Memory B cell (primary cell): ENCODE measurements at regions not wholly inside any gene's neighbourhood (a gene's known extent, or its start where the extent isn't known, plus 50 kb on each side); places are given as distances from the start of the nearest gene placed in this dataset.

Experiments
- ATAC-seq: fragments of 150-1000 bp; cut with Tn5 transposase; 2 replicates; pipeline ENCODE4 v1.10.0; 2021; ENCODE audit warnings: low read depth, mild to moderate bottlenecking, moderate library complexity
- DNase-seq, 2 donors: peaks; one replicate each; pipeline ENCODE4 v3.0.0; 2022; ENCODE audit warnings: low spot score in 2 of 2
- H3K27ac Mint-ChIP-seq: one replicate; pipeline ENCODE4 v1.8.0; 2022; ENCODE audit warnings: mild to moderate bottlenecking, moderate library complexity, mixed read lengths
- H3K27me3 Mint-ChIP-seq: one replicate; pipeline ENCODE4 v1.8.0; 2022; ENCODE audit warnings: mixed read lengths
- H3K36me3 Mint-ChIP-seq: one replicate; pipeline ENCODE4 v1.8.0; 2022; ENCODE audit warnings: mild to moderate bottlenecking, mixed read lengths
- H3K4me1 Mint-ChIP-seq: one replicate; pipeline ENCODE4 v1.8.0; 2022; ENCODE audit warnings: mixed read lengths
- H3K4me3 Mint-ChIP-seq: one replicate; pipeline ENCODE4 v1.8.0; 2022; ENCODE audit warnings: mild to moderate bottlenecking, moderate library complexity, mixed read lengths
- H3K9me3 Mint-ChIP-seq: one replicate; pipeline ENCODE4 v1.8.0; 2022; ENCODE audit warnings: mixed read lengths

- ATAC-seq (no peak), DNase-seq (no peak)
- Mint-ChIP-seq H3K4me3 (no peak overlapping the region), H3K27me3 (peaks cover 2% of the 10 kb centered on the region), H3K9me3 (no peaks in the 10 kb centered on the region), H3K4me1 (peaks cover 17% of the 10 kb centered on the region), H3K27ac (no peak overlapping the region), H3K36me3 (no peaks in the 10 kb centered on the region)
Observed at GRCh38 chr3:72548981-72549380, 299.3 kb downstream of the SHQ1 start.

GRCh38 chr3:72548461-72548860 lies 299.8 kb downstream of the SHQ1 start:
- Mint-ChIP-seq H3K4me1 (peaks cover 17% of the 10 kb centered on the region), H3K27ac (no peak overlapping the region), H3K36me3 (no peaks in the 10 kb centered on the region), H3K27me3 (peaks cover 2% of the 10 kb centered on the region), H3K9me3 (no peaks in the 10 kb centered on the region), H3K4me3 (no peak overlapping the region)
- ATAC-seq = no peak
- DNase-seq = no peak

- Mint-ChIP-seq H3K9me3 (no peaks in the 10 kb centered on the region), H3K27ac (no peak overlapping the region)
- no peak for DNase-seq
Observed at GRCh38 chr3:72547183-72547582, 301.1 kb downstream of the SHQ1 start.

GRCh38 chr3:72544239-72544638 lies 304.0 kb downstream of the SHQ1 start:
- no peak for DNase-seq
- no peak overlapping the region for H3K27ac Mint-ChIP-seq
- H3K4me3 Mint-ChIP-seq = no peak overlapping the region
- peaks cover 2% of the 10 kb centered on the region for H3K4me1 Mint-ChIP-seq
- H3K27me3 Mint-ChIP-seq = peaks cover 5% of the 10 kb centered on the region
- ATAC-seq = no peak
- no peaks in the 10 kb centered on the region for H3K9me3 Mint-ChIP-seq
- H3K36me3 Mint-ChIP-seq = no peaks in the 10 kb centered on the region

More at GRCh38 chr3:72547183-72547582, 301.1 kb downstream of the SHQ1 start:
- no peak for ATAC-seq
- Mint-ChIP-seq H3K4me3 (no peak overlapping the region), H3K36me3 (no peaks in the 10 kb centered on the region), H3K27me3 (peaks cover 5% of the 10 kb centered on the region), H3K4me1 (peaks cover 17% of the 10 kb centered on the region)

- H3K4me1 Mint-ChIP-seq = peaks cover 2% of the 10 kb centered on the region
- ATAC-seq = no peak
- H3K4me3 Mint-ChIP-seq = no peak overlapping the region
- peaks cover 5% of the 10 kb centered on the region for H3K27me3 Mint-ChIP-seq
- DNase-seq = no peak
- H3K36me3 Mint-ChIP-seq = no peaks in the 10 kb centered on the region
- no peaks in the 10 kb centered on the region for H3K9me3 Mint-ChIP-seq
- no peak overlapping the region for H3K27ac Mint-ChIP-seq
Observed at GRCh38 chr3:72543246-72543645, 305.0 kb downstream of the SHQ1 start.

- Mint-ChIP-seq H3K27me3 (peaks cover 5% of the 10 kb centered on the region), H3K36me3 (no peaks in the 10 kb centered on the region), H3K4me3 (no peak overlapping the region), H3K27ac (no peak overlapping the region), H3K9me3 (no peaks in the 10 kb centered on the region), H3K4me1 (peaks cover 5% of the 10 kb centered on the region)
- no peak for ATAC-seq
- DNase-seq = no peak
Observed at GRCh38 chr3:72542781-72543180, 305.5 kb downstream of the SHQ1 start.

- ATAC-seq (no peak), DNase-seq (no peak)
- H3K36me3 Mint-ChIP-seq = no peaks in the 10 kb centered on the region
- H3K4me3 Mint-ChIP-seq = no peak overlapping the region
- peaks cover 16% of the 10 kb centered on the region for H3K4me1 Mint-ChIP-seq
- H3K9me3 Mint-ChIP-seq = no peaks in the 10 kb centered on the region
- H3K27me3 Mint-ChIP-seq = peaks cover 3% of the 10 kb centered on the region
- no peak overlapping the region for H3K27ac Mint-ChIP-seq
Observed at GRCh38 chr3:72539856-72540255, 308.4 kb downstream of the SHQ1 start.

GRCh38 chr3:72538070-72538745 lies 310.0 kb downstream of the SHQ1 start:
- Mint-ChIP-seq H3K4me3 (no peak overlapping the region), H3K9me3 (peaks cover 5% of the 10 kb centered on the region), H3K4me1 (peaks cover 22% of the 10 kb centered on the region), H3K27ac (no peak overlapping the region), H3K36me3 (peaks cover 3% of the 10 kb centered on the region), H3K27me3 (peaks cover 10% of the 10 kb centered on the region)
- DNase-seq (no peak), ATAC-seq (peak; percentile 51)

- peak; percentile 29 for ATAC-seq
Observed at GRCh38 chr3:72537448-72537847, 310.8 kb downstream of the SHQ1 start.

GRCh38 chr3:72536878-72537267 lies 311.4 kb downstream of the SHQ1 start:
- no peak for DNase-seq
- H3K27ac Mint-ChIP-seq = no peak overlapping the region
- peaks cover 22% of the 10 kb centered on the region for H3K4me1 Mint-ChIP-seq
- peaks cover 3% of the 10 kb centered on the region for H3K36me3 Mint-ChIP-seq
- peaks cover 10% of the 10 kb centered on the region for H3K27me3 Mint-ChIP-seq
- H3K9me3 Mint-ChIP-seq = peaks cover 5% of the 10 kb centered on the region
- H3K4me3 Mint-ChIP-seq = no peak overlapping the region
- no peak for ATAC-seq

More at GRCh38 chr3:72537448-72537847, 310.8 kb downstream of the SHQ1 start:
- Mint-ChIP-seq H3K27ac (no peak overlapping the region), H3K4me3 (no peak overlapping the region), H3K9me3 (peaks cover 5% of the 10 kb centered on the region), H3K36me3 (peaks cover 3% of the 10 kb centered on the region), H3K27me3 (peaks cover 8% of the 10 kb centered on the region), H3K4me1 (peaks cover 22% of the 10 kb centered on the region)
- no peak for DNase-seq

GRCh38 chr3:72536206-72536877 lies 311.9 kb downstream of the SHQ1 start:
- H3K9me3 Mint-ChIP-seq = peaks cover 5% of the 10 kb centered on the region
- peaks cover 3% of the 10 kb centered on the region for H3K36me3 Mint-ChIP-seq
- DNase-seq (no peak), ATAC-seq (no peak)
- H3K27ac Mint-ChIP-seq = no peak overlapping the region
- no peak overlapping the region for H3K4me3 Mint-ChIP-seq
- H3K27me3 Mint-ChIP-seq = peaks cover 10% of the 10 kb centered on the region
- peaks cover 22% of the 10 kb centered on the region for H3K4me1 Mint-ChIP-seq

GRCh38 chr3:72535772-72536171 lies 312.5 kb downstream of the SHQ1 start:
- Mint-ChIP-seq H3K4me1 (peaks cover 22% of the 10 kb centered on the region), H3K36me3 (peaks cover 3% of the 10 kb centered on the region)

GRCh38 chr3:72533591-72534473 lies 314.4 kb downstream of the SHQ1 start:
- H3K27ac Mint-ChIP-seq = peak overlapping the region; percentile 74

More at GRCh38 chr3:72535772-72536171, 312.5 kb downstream of the SHQ1 start:
- ATAC-seq (peak; percentile 53), DNase-seq (no peak)
- H3K9me3 Mint-ChIP-seq = peaks cover 5% of the 10 kb centered on the region
- H3K27me3 Mint-ChIP-seq = peaks cover 10% of the 10 kb centered on the region
- H3K27ac Mint-ChIP-seq = no peak overlapping the region
- no peak overlapping the region for H3K4me3 Mint-ChIP-seq

GRCh38 chr3:72530426-72530825 lies 317.8 kb downstream of the SHQ1 start:
- Mint-ChIP-seq H3K4me3 (no peak overlapping the region), H3K36me3 (peaks cover 3% of the 10 kb centered on the region), H3K9me3 (peaks cover 5% of the 10 kb centered on the region), H3K27me3 (peaks cover 10% of the 10 kb centered on the region), H3K27ac (no peak overlapping the region), H3K4me1 (peaks cover 6% of the 10 kb centered on the region)
- ATAC-seq = no peak
- DNase-seq = no peak

More at GRCh38 chr3:72533591-72534473, 314.4 kb downstream of the SHQ1 start:
- DNase-seq (no peak), ATAC-seq (peak; percentile 49)
- Mint-ChIP-seq H3K27me3 (peaks cover 10% of the 10 kb centered on the region), H3K4me3 (peak overlapping the region; percentile 2), H3K36me3 (peaks cover 3% of the 10 kb centered on the region), H3K4me1 (peaks cover 20% of the 10 kb centered on the region), H3K9me3 (peaks cover 5% of the 10 kb centered on the region)
